HG03103 (cell line): ENCODE measurements at regions not wholly inside any gene's neighbourhood (a gene's known extent, or its start where the extent isn't known, plus 50 kb on each side); places are given as distances from the start of the nearest gene placed in this dataset.
A peak's percentile ranks its signal among the peaks of the same experiment; 100 is the strongest.
"Not testable (repeated sequence)": the region's sequence is repeated elsewhere in the genome, so short reads cannot be mapped to it uniquely, and the experiment has no call there.

ENCODE experiments used
- ATAC-seq: cut with Tn5 transposase; IDR thresholded peaks from one replicate; pipeline ENCODE4 v1.9.1; 2021; ENCODE audit warnings: low read depth; ENCODE audit not compliant: unreplicated experiment

- no peak for ATAC-seq
Observed at GRCh38 chr14:28820677-28821076, 54.1 kb downstream of the FOXG1 start.

DNA sequence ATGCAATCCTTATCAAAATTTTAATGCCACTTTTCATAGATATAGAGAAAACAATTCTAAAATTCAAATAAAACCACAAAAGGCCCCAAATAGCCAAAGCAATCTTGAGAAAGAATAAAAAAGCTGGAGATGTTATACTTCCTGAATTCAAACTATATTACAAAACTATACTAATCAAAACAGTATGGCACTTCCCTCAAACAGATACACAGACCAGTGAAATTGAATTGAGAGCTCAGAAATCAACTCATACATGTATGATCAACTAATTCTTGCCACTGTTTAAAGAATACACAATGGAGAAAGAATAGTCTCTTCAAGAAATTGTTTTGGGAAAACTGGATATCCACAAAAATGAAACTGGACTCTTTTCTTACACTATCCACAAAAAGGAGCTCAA lies 55.4 kb downstream of the FOXG1 start:
- no peak for ATAC-seq

DNA sequence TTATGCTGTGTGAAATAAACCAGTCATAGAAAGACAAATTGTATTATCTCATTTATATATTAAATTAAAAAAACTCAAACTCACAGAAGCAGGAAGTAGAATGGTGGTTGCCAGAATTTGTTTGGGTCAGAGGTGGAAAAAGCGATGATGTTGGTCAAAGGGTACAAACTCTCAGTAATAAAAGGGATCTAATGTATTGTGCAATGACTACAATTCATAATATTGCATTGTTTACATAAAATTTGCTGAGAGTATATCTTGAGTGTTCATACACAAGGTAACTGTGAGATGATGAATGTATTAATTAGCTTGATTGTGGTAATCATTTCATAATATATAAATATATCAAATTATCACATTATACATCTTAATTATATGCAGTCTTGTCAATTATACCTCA lies 56.7 kb downstream of the FOXG1 start:
- ATAC-seq = no peak

- no peak for ATAC-seq
Observed at GRCh38 chr14:28830115-28830534, 63.5 kb downstream of the FOXG1 start.

GRCh38 chr14:28831126-28831525 lies 64.5 kb downstream of the FOXG1 start:
- peak; percentile 99 for ATAC-seq

DNA sequence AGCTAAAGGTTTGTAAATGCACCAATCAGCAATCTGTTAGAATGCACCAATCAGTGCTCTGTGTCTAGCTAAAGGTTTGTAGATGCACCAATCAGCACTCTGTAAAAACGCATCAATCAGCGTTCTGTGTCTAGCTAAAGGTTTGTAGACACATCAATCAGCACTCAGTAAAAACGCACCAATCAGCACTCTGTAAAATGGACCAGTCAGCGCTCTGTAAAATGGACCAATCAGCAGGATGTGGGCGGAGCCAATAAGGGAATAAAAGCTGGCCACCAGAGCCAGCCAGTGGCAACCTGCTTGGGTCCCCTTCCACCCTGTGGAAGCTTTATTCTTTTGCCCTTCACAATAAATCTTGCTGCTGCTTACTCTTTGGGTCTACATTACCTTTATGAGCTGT lies 76.0 kb downstream of the FOXG1 start:
- ATAC-seq = not testable (repeated sequence)

DNA sequence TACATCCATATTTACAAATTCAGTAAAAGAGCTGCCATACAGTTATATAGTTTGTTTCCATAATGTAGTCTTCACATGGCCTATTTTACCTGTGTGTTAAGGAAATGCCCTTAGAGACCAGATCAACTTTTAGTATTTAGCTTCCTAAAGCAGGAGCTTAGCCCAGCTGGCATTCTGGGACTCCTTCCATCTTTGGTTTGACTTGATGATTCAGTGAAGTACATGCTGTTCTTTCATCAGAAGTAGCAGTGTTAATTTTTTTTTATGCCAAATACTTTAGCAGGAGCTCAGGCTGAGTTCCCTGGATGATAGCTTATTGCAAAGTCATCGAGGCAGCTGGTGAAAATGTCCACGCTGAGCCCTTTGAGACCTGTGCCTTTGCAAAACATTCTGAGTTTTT lies 101.0 kb downstream of the FOXG1 start:
- ATAC-seq = no peak

- no peak for ATAC-seq
Observed at GRCh38 chr14:28870033-28870564, 103.5 kb downstream of the FOXG1 start.

DNA sequence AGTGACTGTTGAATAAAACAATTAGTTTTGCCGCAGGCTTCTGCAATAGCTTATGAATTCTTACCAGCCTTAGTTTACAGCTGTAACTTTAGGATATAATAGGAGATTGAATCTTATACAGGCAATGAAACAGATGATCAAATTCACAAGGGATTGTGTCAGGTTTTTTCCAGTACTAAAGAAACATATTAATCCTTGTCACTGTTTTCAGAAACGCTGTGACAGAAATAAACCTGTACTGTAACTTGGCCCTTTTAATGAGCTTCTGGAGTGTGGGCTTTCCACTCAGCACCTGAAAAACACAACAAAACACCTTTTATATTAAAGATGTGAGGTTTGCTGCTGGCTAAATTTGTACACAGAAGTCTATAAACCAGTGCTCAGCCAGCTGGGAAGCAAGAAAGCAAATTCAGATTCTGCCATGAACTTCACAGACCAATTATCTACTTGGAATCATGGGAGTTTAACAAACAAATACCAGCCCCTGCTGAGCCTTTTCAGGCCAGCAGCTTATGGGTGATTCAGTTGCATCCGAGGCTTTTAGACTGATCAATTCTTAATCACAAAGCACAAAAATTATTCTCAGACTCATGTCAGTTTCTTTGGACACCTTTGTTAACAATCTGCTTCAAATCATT lies 109.5 kb downstream of the FOXG1 start:
- ATAC-seq = no peak

DNA sequence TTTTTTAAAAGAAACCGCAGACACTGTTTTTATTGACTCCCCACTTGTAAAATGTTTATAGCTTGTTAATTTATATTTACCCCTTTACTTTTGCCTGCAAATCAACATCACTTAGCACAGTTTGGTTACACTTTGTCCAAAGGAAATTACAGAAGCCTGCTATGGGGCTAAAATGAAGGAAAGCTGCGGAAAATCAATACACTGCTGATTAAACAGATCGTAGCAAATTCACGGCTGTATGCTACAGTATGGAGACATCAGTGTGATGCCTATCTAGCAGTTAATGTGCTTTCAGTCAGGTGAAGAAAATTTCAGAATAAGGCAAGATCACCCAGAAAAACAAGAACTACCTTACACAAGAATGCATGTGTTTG lies 110.0 kb downstream of the FOXG1 start:
- no peak for ATAC-seq

GRCh38 chr14:28877923-28878322 lies 111.3 kb downstream of the FOXG1 start:
- ATAC-seq = no peak

DNA sequence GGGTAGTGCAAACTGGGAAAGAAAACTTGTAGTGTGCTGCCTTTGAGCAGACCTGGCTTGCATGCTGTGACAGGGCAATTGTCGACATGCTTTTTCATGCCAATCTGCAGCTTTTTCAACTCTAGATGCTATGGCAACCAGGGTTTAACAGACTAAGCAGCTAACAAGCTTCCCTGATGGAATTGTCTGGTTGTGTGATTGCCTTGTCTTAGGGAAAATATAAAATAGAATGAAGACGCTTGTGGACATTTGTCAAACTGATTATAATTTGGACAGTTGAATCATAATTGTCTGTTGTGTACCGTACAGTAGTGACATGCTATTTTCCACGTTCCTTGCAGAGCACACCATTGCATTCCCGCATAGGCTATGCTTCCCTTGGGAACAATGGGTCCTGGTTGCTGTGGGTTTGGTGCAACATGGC lies 113.0 kb downstream of the FOXG1 start:
- ATAC-seq = no peak

DNA sequence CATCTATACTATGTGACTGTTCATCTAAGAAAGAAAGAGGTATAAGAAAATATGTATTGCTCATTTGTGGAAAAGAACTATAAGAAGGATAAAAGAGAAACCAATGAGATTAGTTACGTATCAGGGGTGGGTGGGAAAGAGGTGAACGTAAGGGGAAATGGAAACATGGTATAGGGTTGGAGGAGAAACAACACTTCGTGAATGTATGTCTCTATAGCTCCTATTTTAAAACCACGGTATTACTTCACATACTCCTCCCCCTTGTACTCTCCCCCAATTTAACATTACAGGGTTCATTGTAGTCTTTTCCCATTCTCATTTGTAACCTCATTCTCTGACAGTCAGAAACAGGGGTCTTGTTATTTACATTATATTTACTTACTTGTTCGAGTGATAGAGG lies 120.4 kb downstream of the FOXG1 start:
- no peak for ATAC-seq

GRCh38 chr14:28895389-28895788 lies 128.8 kb downstream of the FOXG1 start:
- no peak for ATAC-seq

DNA sequence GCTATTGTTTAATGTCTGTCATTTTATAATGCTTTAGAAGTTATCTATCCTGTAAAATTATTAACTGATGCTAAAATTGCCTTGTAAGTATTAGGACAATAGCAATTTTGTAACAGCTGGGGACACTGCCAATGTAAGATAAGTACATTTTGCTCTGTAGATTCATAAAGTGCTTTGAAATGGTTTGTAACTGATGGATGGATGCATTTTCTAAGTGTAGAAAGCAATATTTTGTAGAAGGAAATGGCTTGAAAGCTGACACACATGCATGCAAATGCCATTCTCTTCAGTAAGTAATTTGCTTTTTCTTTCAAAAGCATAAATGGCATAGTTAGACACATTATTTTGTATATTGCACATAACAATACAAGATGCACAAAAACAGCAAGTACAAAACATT lies 129.8 kb downstream of the FOXG1 start:
- ATAC-seq = no peak

DNA sequence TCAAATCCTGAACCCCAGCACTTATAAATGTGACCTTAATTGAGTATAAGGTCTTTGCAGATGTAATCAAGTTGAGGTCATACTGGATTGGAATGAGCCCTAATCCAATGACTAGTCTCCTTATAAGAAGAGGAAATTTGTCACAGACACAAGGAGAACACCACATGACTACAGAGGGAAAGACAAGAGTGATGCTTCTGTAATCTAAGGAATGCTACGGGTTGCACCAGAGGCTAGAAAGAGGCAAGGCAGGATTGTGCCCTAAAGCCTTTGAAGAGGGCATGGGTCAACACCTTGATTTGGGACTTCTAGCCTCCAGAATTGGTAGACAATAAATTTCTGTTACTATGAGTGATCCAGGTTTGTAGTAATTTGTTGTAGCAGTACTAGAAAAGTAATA lies 135.0 kb downstream of the FOXG1 start:
- ATAC-seq = no peak

DNA sequence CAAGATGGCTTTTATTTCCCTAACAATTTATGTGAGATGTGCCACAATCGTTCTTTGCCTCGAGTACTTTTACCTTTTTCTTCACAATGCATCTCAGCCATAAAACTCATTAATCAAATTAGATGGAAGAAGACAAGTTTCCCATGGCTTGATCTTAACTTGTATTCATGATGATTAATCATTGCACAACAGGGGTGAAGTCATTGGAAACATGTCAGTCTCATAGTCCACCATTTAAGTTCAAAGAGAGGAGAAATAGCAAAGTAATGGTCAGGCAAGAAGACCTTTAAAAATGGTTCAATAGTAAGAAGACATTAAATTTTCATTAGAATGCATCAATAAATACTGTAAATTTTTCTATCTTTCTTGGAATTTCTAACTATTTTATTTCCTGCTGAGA lies 136.3 kb downstream of the FOXG1 start:
- ATAC-seq = no peak

DNA sequence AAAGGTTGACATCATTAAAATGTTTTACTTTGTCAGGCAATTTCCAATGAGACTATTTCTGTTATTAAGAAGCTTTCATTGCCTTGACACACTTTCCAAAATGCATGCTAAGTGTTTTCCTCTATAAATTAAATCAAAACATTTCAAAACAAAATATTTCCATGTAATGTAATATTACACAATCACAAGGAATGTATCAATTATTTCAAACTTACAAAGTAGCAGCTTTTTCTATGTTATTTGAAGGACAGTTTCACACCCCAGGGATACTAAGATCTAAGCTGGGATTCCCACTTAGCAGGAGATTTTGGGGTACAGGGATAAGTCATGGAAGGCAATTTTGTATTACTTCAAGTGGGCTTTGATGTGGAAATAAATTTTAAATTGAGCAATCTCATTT lies 144.9 kb downstream of the FOXG1 start:
- ATAC-seq = no peak

DNA sequence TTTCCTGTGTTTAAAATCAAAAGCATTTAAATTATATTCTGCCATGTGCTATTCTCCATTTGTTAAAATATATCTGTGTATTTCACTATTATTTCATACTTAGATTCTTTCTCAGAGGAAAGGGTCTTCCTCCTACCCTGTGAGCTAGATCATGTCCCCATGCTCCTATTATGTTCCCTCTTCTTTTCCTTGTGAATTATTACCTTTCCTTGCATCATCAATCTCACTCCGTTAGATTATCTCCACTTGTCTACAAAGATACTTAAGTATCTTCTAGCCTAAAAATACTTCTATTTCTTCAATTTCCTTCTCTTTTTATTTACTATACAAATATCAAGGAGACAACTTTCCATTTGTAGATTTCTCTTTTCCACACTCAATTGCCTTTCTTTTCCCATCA lies 146.5 kb downstream of the FOXG1 start:
- ATAC-seq = no peak

DNA sequence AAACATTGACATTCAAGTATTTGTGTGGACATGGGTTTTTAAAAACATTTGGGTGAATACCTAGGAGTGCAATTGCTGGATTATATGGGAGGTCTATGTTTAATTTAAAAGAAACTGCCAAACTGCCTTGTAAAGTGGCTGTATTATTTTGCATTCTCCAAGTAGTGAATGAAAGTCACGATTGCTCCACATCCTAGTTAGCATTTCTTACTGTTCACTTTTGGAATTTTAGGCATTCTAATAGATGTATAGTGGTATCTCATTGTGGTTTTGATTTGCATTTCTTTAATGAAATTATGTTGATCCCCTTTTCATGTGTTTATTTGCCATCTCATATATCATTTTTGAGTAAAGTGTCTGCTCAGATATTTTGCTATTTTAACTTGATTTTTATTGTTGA lies 159.5 kb downstream of the FOXG1 start:
- ATAC-seq = no peak

DNA sequence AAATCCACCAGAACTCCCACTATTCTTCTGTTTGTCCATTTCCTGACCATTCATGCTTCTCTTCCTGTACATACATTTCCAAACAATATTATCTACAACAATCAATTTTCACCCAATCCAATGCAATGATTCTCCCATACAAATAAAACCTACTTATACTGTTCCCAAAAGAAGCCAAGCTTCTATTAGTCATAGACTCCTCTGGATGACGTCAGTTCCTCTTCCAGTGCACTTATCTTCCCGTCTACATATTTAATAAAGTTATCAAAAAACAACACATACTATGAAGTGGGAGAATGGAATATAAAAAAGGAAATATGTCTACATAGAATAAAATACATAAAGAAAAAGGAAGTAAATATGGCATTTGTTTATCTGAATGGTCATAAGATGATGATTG lies 165.4 kb downstream of the FOXG1 start:
- ATAC-seq = no peak

GRCh38 chr14:28936601-28937000 lies 170.0 kb downstream of the FOXG1 start:
- no peak for ATAC-seq

DNA sequence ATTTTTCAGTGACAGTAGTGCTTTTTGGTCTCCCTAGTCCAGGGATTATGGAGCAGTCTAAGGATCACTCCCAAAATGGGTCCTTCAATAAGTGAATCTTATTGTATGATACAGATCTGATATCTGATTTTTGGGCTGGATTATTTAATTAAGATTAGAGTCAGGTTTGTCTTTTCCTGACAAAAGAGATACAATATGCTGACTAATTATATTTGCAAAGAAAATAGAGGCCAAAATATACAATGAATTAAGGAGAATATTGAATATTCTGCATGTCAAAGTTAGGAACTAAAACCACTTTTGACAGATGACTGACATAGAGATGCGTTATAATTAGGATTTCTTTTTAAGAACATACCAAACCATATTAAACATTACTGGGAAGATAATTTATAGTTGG lies 175.2 kb downstream of the FOXG1 start:
- no peak for ATAC-seq
